Prostate gland (tissue), 2 donors: ENCODE measurements at regions not wholly inside any gene's neighbourhood (a gene's known extent, or its start where the extent isn't known, plus 50 kb on each side); places are given as distances from the start of the nearest gene placed in this dataset.

ENCODE experiments used
- DNase-seq: peaks from one replicate; pipeline ENCODE4 v3.0.0-alpha.2; 2019; ENCODE audit warnings: low spot score
- H3K27ac ChIP-seq, 2 donors: fragments of 200-600 bp; sonication (generic); 2 replicates each; pipeline ENCODE4 v1.5.1; 2017 to 2019
- H3K27me3 ChIP-seq: fragments of 200-600 bp; sonication (generic); replicated peaks from 2 replicates; pipeline ENCODE4 v1.5.1; 2019; ENCODE audit not compliant: insufficient read depth
- H3K36me3 ChIP-seq, 2 donors: fragments of 200-600 bp; sonication (generic); 1 replicate in 1 of 2; 2 replicates in 1 of 2; pipeline versions ENCODE4 v1.5.1 to v1.8.1; 2017 to 2019
- H3K4me1 ChIP-seq: fragments of 200-600 bp; sonication (generic); replicated peaks from 2 replicates; pipeline ENCODE4 v1.5.1; 2019
- H3K4me3 ChIP-seq, 2 donors: fragments of 200-600 bp; sonication (generic); 2 replicates each; pipeline ENCODE4 v1.5.1; 2017 to 2019
- H3K9me3 ChIP-seq: fragments of 200-600 bp; sonication (generic); 2 replicates; pipeline ENCODE4 v1.5.1; 2017
- CTCF ChIP-seq, 4 experiments: fragments of 200-600 bp in 2 of 4; fragments of 450-650 bp in 2 of 4; sonication (generic) in 2 of 4; IDR thresholded peaks; 1 replicate in 3 of 4; 2 replicates in 1 of 4; pipeline ENCODE4 v1.5.1; 2016 to 2019; ENCODE audit warnings: antibody characterized with exemption in 4 of 4, mild to moderate bottlenecking in 2 of 4, moderate library complexity in 2 of 4
- POLR2A ChIP-seq: fragments of 450-650 bp; IDR thresholded peaks from one replicate; pipeline ENCODE4 v1.6.1; 2016; ENCODE audit warnings: antibody characterized with exemption, mild to moderate bottlenecking
- POLR2AphosphoS5 ChIP-seq: sonication (generic); formaldehyde crosslinking; IDR thresholded peaks from one replicate; pipeline ENCODE4 v1.6.1; 2017; ENCODE audit warnings: antibody characterized with exemption
- WGBS: methylation state at CpG from one replicate; pipeline ENCODE4 v1.1.5; 2018; 5-methylcytosine and 5-hydroxymethylcytosine counted together
- intact Hi-C: fragments of 100-400 bp; cut with DNase I; formaldehyde crosslinking; loops from one replicate; pipeline ENCODE4 v1.14.2; 2022

- Histone ChIP-seq H3K27ac (no peak overlapping the region), H3K27me3 (no peaks in the 10 kb centered on the region), H3K4me1 (no peaks in the 10 kb centered on the region), H3K36me3 (no peaks in the 10 kb centered on the region), H3K9me3 (no peaks in the 10 kb centered on the region), H3K4me3 (no peak overlapping the region)
- TF ChIP-seq POLR2A (no peak), CTCF (IDR thresholded peaks at IDR 0.05) (no peak), POLR2AphosphoS5 (no peak)
- DNase-seq: no peak
- intact Hi-C loops: no loop called here
- 54% methylated on average over 1 of the region's 1 CpG for WGBS
Measured at GRCh38 chr4:125705681-125706080, 390.9 kb downstream of the FAT4 start.

GRCh38 chr4:125707397-125707796 lies 392.6 kb downstream of the FAT4 start:
- no peak overlapping the region for H3K27ac ChIP-seq
- no peaks in the 10 kb centered on the region for H3K9me3 ChIP-seq
- H3K36me3 ChIP-seq: no peaks in the 10 kb centered on the region
- WGBS: 94% methylated on average over 16 of the region's 17 CpGs
- H3K4me3 ChIP-seq: no peak overlapping the region
- H3K4me1 ChIP-seq: no peaks in the 10 kb centered on the region
- TF ChIP-seq POLR2A (no peak), POLR2AphosphoS5 (no peak), CTCF (IDR thresholded peaks at IDR 0.05) (no peak)
- intact Hi-C loops: no loop called here
- no peak for DNase-seq
- no peaks in the 10 kb centered on the region for H3K27me3 ChIP-seq

GRCh38 chr4:125710766-125711165 lies 396.0 kb downstream of the FAT4 start:
- no peak overlapping the region for H3K27ac ChIP-seq
- H3K27me3 ChIP-seq: no peaks in the 10 kb centered on the region
- DNase-seq: no peak
- no peaks in the 10 kb centered on the region for H3K36me3 ChIP-seq
- H3K4me3 ChIP-seq: no peak overlapping the region
- intact Hi-C loops: no loop called here
- no peaks in the 10 kb centered on the region for H3K9me3 ChIP-seq
- no peaks in the 10 kb centered on the region for H3K4me1 ChIP-seq
- TF ChIP-seq CTCF (IDR thresholded peaks at IDR 0.05): no peak
- no peak for TF ChIP-seq POLR2AphosphoS5
- TF ChIP-seq POLR2A: no peak

- no peak for TF ChIP-seq POLR2A
- TF ChIP-seq POLR2AphosphoS5: no peak
- no peak for TF ChIP-seq CTCF (IDR thresholded peaks at IDR 0.05)
- no peak overlapping the region for H3K27ac ChIP-seq
- no peak overlapping the region for H3K4me3 ChIP-seq
- no peaks in the 10 kb centered on the region for H3K9me3 ChIP-seq
- intact Hi-C loops: no loop called here
- DNase-seq: no peak
- 96% methylated on average over 3 of the region's 3 CpGs for WGBS
- H3K4me1 ChIP-seq: no peaks in the 10 kb centered on the region
- no peaks in the 10 kb centered on the region for H3K36me3 ChIP-seq
- H3K27me3 ChIP-seq: no peaks in the 10 kb centered on the region
Measured at GRCh38 chr4:125714049-125714448, 399.3 kb downstream of the FAT4 start.

GRCh38 chr4:125714845-125715244 lies 400.1 kb downstream of the FAT4 start:
- no peak for DNase-seq
- Histone ChIP-seq H3K4me1 (no peaks in the 10 kb centered on the region), H3K9me3 (no peaks in the 10 kb centered on the region), H3K36me3 (no peaks in the 10 kb centered on the region), H3K27me3 (no peaks in the 10 kb centered on the region), H3K27ac (no peak overlapping the region), H3K4me3 (no peak overlapping the region)
- TF ChIP-seq POLR2A (no peak), CTCF (IDR thresholded peaks at IDR 0.05) (no peak), POLR2AphosphoS5 (no peak)
- intact Hi-C loops: no loop called here
